ENCODE measurements at regions not wholly inside any gene's neighbourhood (a gene's known extent, or its start where the extent isn't known, plus 50 kb on each side); places are given as distances from the start of the nearest gene placed in this dataset.

DNA sequence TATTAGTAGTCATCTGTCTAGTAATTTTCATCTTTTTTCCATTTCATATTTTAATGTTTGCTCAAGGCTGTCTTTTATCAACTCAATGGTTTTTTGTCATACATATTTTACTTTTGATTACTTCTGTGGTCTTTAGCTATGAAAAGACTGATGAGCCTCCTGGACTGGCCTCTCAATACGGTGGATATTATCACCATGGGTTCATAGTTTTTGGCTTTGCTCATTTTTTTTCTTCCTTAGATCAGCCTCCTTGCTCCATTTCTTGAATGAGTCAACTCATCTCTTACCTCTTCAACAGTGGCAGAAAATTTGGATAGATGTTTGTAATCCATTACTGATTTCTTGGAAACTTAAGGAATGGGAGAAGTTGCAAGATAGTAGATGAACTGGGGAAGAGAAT is 80.1 kb upstream of the ELOVL5 start:
- Histone ChIP-seq H3K79me2 (ENCODE audit: insufficient read depth, low read depth) (no peaks in the 10 kb centered on the region), H2AFZ (ENCODE audit: low read depth) (no peak overlapping the region), H3K27ac (no peak overlapping the region), H3K27me3 (ENCODE audit: insufficient read depth, low read depth) (no peaks in the 10 kb centered on the region), H4K20me1 (ENCODE audit: insufficient read depth) (no peaks in the 10 kb centered on the region), H3K4me3 (IDR thresholded peaks at IDR 0.05; ENCODE audit: insufficient read depth, low read depth, low read length) (no peak overlapping the region), H3K9ac (no peak overlapping the region), H3K4me1 (ENCODE audit: low read depth, poor library complexity, severe bottlenecking) (peaks cover 17% of the 10 kb centered on the region), H3K36me3 (ENCODE audit: insufficient read depth) (no peaks in the 10 kb centered on the region), H3K4me2 (no peak overlapping the region)
- TF ChIP-seq, protein P1, sequence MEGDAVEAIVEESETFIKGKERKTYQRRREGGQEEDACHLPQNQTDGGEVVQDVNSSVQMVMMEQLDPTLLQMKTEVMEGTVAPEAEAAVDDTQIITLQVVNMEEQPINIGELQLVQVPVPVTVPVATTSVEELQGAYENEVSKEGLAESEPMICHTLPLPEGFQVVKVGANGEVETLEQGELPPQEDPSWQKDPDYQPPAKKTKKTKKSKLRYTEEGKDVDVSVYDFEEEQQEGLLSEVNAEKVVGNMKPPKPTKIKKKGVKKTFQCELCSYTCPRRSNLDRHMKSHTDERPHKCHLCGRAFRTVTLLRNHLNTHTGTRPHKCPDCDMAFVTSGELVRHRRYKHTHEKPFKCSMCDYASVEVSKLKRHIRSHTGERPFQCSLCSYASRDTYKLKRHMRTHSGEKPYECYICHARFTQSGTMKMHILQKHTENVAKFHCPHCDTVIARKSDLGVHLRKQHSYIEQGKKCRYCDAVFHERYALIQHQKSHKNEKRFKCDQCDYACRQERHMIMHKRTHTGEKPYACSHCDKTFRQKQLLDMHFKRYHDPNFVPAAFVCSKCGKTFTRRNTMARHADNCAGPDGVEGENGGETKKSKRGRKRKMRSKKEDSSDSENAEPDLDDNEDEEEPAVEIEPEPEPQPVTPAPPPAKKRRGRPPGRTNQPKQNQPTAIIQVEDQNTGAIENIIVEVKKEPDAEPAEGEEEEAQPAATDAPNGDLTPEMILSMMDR (conservative IDR thresholded peaks at IDR 0.05; ENCODE audit: low read depth, low read length) = no peak

DNA sequence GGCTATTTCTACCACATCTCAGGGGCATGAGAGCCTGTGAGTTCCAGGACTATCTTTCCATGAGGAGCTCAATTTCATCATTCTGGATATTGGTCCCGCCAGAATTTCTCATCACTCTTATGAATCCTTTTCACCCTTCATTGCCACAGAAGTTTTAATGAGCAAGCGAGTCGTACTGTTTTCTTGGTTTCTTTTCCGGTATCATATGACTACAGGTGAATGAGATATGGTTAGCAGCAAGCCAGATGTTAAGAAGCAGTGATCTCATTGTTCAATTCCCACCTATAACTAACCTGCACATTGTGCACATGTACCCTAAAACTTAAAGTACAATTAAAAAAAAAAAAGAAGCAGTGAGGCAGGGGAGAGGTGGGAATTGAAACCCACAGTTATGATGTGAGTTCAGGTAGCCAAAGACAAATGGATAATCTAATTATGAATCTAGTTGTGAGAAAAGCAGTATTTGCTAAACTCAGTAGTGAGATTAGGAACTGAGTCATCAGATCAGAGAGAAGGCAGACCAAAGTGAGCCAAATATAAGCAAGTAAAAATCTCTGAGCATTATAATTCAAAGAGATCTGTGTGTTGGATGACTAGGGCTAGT is 78.0 kb upstream of the ELOVL5 start:
- H3K79me2 ChIP-seq (ENCODE audit: insufficient read depth, low read depth) = no peaks in the 10 kb centered on the region
- TF ChIP-seq, protein P1 (conservative IDR thresholded peaks at IDR 0.05; ENCODE audit: low read depth, low read length) = no peak
- no peaks in the 10 kb centered on the region for H3K27me3 ChIP-seq (ENCODE audit: insufficient read depth, low read depth)
- no peak overlapping the region for H3K9ac ChIP-seq
- H3K4me3 ChIP-seq (IDR thresholded peaks at IDR 0.05; ENCODE audit: insufficient read depth, low read depth, low read length) = no peak overlapping the region
- peak overlapping the region; percentile 29; the same call in 1 of the 2 replicates for H3K27ac ChIP-seq
- no peaks in the 10 kb centered on the region for H3K36me3 ChIP-seq (ENCODE audit: insufficient read depth)
- H4K20me1 ChIP-seq (ENCODE audit: insufficient read depth) = no peaks in the 10 kb centered on the region
- H2AFZ ChIP-seq (ENCODE audit: low read depth) = no peak overlapping the region
- H3K4me1 ChIP-seq (ENCODE audit: low read depth, poor library complexity, severe bottlenecking) = peaks cover 13% of the 10 kb centered on the region
- H3K4me2 ChIP-seq = peak overlapping the region; percentile 26; the same call in 1 of the 2 replicates

DNA sequence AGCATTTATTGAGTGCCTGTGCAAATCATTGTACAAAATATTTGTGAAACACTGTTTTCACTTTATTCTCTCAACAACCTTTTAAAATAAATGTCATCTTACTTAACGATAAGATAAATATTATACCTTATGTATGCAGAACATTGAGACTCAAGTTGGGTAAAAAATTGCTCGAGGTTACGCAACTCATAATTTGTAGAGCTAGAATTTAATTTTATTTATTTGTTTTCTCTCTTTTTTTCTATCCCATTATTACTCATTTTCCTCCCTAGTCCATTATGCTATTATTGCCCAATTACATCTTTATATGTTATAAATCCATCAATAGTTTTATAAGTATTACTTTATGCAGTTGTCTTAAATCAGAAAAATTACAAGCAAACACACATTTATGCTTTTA is 77.4 kb upstream of the ELOVL5 start:
- no peak overlapping the region for H3K27ac ChIP-seq
- no peaks in the 10 kb centered on the region for H3K36me3 ChIP-seq (ENCODE audit: insufficient read depth)
- H3K4me3 ChIP-seq (IDR thresholded peaks at IDR 0.05; ENCODE audit: insufficient read depth, low read depth, low read length) = no peak overlapping the region
- TF ChIP-seq, protein P1 (conservative IDR thresholded peaks at IDR 0.05; ENCODE audit: low read depth, low read length) = no peak
- no peak overlapping the region for H2AFZ ChIP-seq (ENCODE audit: low read depth)
- H4K20me1 ChIP-seq (ENCODE audit: insufficient read depth) = no peaks in the 10 kb centered on the region
- no peak overlapping the region for H3K9ac ChIP-seq
- H3K4me1 ChIP-seq (ENCODE audit: low read depth, poor library complexity, severe bottlenecking) = peaks cover 13% of the 10 kb centered on the region
- H3K27me3 ChIP-seq (ENCODE audit: insufficient read depth, low read depth) = no peaks in the 10 kb centered on the region
- H3K4me2 ChIP-seq = peak overlapping the region; percentile 26; the same call in 1 of the 2 replicates
- H3K79me2 ChIP-seq (ENCODE audit: insufficient read depth, low read depth) = no peaks in the 10 kb centered on the region

DNA sequence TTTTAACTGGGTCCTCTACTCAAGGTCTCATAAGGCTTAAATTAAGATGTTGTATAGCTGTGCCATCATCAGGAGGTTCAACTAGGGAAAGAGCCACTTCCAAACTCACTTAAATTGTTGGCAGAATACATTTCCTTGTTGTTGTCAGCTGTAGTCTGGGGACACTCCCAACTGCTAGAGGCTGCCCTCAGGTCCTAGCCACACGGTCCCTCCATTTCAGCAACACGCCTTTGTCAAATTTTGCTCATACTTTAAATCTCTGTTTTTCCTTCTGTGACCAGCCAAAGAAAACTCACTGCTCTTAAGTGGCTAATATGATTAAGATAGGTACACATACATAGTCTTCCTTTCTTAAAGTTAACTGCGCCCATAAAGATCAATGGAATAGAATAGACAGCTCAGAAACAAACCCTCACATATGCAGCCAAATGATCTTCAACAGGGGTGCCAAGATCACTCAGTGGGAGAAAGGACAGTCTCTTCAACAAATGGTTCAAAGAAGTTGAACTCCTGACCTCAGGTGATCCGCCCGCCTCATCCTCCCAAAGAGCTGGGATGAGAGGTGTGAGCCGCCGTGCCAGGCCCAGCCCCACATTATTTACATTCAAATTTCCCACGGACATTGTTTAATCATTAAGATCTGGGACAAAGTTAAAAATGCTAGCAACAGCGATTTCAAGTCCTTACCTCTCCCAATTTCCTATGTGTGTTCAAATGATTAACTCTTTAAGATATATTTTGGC is 76.4 kb upstream of the ELOVL5 start:
- no peak overlapping the region for H2AFZ ChIP-seq (ENCODE audit: low read depth)
- H3K4me2 ChIP-seq = no peak overlapping the region
- no peaks in the 10 kb centered on the region for H3K79me2 ChIP-seq (ENCODE audit: insufficient read depth, low read depth)
- no peaks in the 10 kb centered on the region for H4K20me1 ChIP-seq (ENCODE audit: insufficient read depth)
- H3K4me1 ChIP-seq (ENCODE audit: low read depth, poor library complexity, severe bottlenecking) = peaks cover 13% of the 10 kb centered on the region
- no peak overlapping the region for H3K27ac ChIP-seq
- TF ChIP-seq, protein P1 (conservative IDR thresholded peaks at IDR 0.05; ENCODE audit: low read depth, low read length) = no peak
- H3K9ac ChIP-seq = no peak overlapping the region
- no peak overlapping the region for H3K4me3 ChIP-seq (IDR thresholded peaks at IDR 0.05; ENCODE audit: insufficient read depth, low read depth, low read length)
- no peaks in the 10 kb centered on the region for H3K36me3 ChIP-seq (ENCODE audit: insufficient read depth)
- H3K27me3 ChIP-seq (ENCODE audit: insufficient read depth, low read depth) = no peaks in the 10 kb centered on the region
